HepG2 (cell line): ENCODE measurements at regions not wholly inside any gene's neighbourhood (a gene's known extent, or its start where the extent isn't known, plus 50 kb on each side); places are given as distances from the start of the nearest gene placed in this dataset.

Experiments
- EZH2 ChIP-seq: conservative IDR thresholded peaks from 2 replicates; pipeline ENCODE4 v1.6.1; 2012; ENCODE audit warnings: mild to moderate bottlenecking, low read depth, low read length, moderate library complexity
- HDAC6 ChIP-seq: fragments of 200-600 bp; sonication (generic); IDR thresholded peaks from 2 replicates; pipeline ENCODE4 v1.7.0; 2017; ENCODE audit warnings: mild to moderate bottlenecking, antibody characterized with exemption, low read length, low read depth
- JUN ChIP-seq: sonication (generic); formaldehyde crosslinking; IDR thresholded peaks from 2 replicates; pipeline ENCODE4 v1.4.0; 2020; ENCODE audit warnings: mild to moderate bottlenecking, missing genetic modification reagents
- LCORL ChIP-seq, 2 experiments: fragments of 450-650 bp in 1 of 2; sonication (generic) in 1 of 2; formaldehyde crosslinking in 1 of 2; IDR thresholded peaks; 2 replicates each; pipeline versions ENCODE4 v1.5.0 to v1.6.1; 2017 to 2020; ENCODE audit warnings: antibody characterized with exemption in 1 of 2, missing genetic modification reagents in 1 of 2
- POLR2A ChIP-seq, 2 experiments: IDR thresholded peaks; 2 replicates each; pipeline ENCODE4 v1.6.1; 2011; ENCODE audit warnings: low read depth in 2 of 2, low read length in 2 of 2, mild to moderate bottlenecking in 1 of 2, moderate library complexity in 1 of 2; ENCODE audit not compliant: insufficient read depth in 1 of 2
- RFXAP ChIP-seq: sonication (generic); formaldehyde crosslinking; IDR thresholded peaks from 2 replicates; pipeline ENCODE4 v1.4.0; 2020; ENCODE audit warnings: missing genetic modification reagents, borderline replicate concordance
- TF ChIP-seq, protein P1 (sequence below): sonication (generic); formaldehyde crosslinking; IDR thresholded peaks from 2 replicates; pipeline ENCODE4 v1.5.0; 2020; ENCODE audit warnings: mild to moderate bottlenecking, missing genetic modification reagents, moderate library complexity
- TF ChIP-seq, protein P2 (sequence below): sonication (generic); formaldehyde crosslinking; IDR thresholded peaks from 2 replicates; pipeline ENCODE4 v1.4.0; 2020; ENCODE audit warnings: missing genetic modification reagents, mild to moderate bottlenecking, borderline replicate concordance
- TF ChIP-seq, protein P3 (sequence below): sonication (generic); formaldehyde crosslinking; IDR thresholded peaks from 2 replicates; pipeline ENCODE4 v1.4.0; 2020; ENCODE audit warnings: missing genetic modification reagents
- TF ChIP-seq, protein P4 (sequence below): IDR thresholded peaks from 2 replicates; pipeline ENCODE4 v1.6.1; 2016; ENCODE audit warnings: low read depth, borderline replicate concordance
- TF ChIP-seq, protein P5 (sequence below): sonication (generic); IDR thresholded peaks from 2 replicates; pipeline ENCODE4 v1.6.1; 2016; ENCODE audit warnings: low read depth, borderline replicate concordance

- TF ChIP-seq EZH2: no peak
- TF ChIP-seq, protein P1, sequence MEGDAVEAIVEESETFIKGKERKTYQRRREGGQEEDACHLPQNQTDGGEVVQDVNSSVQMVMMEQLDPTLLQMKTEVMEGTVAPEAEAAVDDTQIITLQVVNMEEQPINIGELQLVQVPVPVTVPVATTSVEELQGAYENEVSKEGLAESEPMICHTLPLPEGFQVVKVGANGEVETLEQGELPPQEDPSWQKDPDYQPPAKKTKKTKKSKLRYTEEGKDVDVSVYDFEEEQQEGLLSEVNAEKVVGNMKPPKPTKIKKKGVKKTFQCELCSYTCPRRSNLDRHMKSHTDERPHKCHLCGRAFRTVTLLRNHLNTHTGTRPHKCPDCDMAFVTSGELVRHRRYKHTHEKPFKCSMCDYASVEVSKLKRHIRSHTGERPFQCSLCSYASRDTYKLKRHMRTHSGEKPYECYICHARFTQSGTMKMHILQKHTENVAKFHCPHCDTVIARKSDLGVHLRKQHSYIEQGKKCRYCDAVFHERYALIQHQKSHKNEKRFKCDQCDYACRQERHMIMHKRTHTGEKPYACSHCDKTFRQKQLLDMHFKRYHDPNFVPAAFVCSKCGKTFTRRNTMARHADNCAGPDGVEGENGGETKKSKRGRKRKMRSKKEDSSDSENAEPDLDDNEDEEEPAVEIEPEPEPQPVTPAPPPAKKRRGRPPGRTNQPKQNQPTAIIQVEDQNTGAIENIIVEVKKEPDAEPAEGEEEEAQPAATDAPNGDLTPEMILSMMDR: no peak
- no peak for TF ChIP-seq JUN (CRISPR knock-in tag)
- TF ChIP-seq HDAC6: no peak
- TF ChIP-seq, protein P2, sequence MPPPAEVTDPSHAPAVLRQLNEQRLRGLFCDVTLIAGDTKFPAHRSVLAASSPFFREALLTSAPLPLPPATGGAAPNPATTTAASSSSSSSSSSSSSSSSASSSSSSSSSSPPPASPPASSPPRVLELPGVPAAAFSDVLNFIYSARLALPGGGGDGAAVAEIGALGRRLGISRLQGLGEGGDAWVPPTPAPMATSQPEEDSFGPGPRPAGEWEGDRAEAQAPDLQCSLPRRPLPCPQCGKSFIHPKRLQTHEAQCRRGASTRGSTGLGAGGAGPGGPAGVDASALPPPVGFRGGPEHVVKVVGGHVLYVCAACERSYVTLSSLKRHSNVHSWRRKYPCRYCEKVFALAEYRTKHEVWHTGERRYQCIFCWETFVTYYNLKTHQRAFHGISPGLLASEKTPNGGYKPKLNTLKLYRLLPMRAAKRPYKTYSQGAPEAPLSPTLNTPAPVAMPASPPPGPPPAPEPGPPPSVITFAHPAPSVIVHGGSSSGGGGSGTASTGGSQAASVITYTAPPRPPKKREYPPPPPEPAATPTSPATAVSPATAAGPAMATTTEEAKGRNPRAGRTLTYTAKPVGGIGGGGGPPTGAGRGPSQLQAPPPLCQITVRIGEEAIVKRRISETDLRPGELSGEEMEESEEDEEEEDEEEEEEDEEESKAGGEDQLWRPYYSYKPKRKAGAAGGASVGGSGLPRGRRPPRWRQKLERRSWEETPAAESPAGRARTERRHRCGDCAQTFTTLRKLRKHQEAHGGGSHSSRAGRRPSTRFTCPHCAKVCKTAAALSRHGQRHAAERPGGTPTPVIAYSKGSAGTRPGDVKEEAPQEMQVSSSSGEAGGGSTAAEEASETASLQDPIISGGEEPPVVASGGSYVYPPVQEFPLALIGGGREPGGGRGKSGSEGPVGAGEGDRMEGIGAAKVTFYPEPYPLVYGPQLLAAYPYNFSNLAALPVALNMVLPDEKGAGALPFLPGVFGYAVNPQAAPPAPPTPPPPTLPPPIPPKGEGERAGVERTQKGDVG (CRISPR knock-in tag): no peak
- TF ChIP-seq, protein P3, sequence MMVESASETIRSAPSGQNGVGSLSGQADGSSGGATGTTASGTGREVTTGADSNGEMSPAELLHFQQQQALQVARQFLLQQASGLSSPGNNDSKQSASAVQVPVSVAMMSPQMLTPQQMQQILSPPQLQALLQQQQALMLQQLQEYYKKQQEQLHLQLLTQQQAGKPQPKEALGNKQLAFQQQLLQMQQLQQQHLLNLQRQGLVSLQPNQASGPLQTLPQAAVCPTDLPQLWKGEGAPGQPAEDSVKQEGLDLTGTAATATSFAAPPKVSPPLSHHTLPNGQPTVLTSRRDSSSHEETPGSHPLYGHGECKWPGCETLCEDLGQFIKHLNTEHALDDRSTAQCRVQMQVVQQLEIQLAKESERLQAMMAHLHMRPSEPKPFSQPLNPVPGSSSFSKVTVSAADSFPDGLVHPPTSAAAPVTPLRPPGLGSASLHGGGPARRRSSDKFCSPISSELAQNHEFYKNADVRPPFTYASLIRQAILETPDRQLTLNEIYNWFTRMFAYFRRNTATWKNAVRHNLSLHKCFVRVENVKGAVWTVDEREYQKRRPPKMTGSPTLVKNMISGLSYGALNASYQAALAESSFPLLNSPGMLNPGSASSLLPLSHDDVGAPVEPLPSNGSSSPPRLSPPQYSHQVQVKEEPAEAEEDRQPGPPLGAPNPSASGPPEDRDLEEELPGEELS (CRISPR knock-in tag): no peak
- TF ChIP-seq, protein P4, sequence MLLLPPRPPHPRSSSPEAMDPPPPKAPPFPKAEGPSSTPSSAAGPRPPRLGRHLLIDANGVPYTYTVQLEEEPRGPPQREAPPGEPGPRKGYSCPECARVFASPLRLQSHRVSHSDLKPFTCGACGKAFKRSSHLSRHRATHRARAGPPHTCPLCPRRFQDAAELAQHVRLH (CRISPR knock-in tag): no peak
- TF ChIP-seq, protein P5, sequence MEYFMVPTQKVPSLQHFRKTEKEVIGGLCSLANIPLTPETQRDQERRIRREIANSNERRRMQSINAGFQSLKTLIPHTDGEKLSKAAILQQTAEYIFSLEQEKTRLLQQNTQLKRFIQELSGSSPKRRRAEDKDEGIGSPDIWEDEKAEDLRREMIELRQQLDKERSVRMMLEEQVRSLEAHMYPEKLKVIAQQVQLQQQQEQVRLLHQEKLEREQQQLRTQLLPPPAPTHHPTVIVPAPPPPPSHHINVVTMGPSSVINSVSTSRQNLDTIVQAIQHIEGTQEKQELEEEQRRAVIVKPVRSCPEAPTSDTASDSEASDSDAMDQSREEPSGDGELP: no peak
- no peak for TF ChIP-seq POLR2A (IDR thresholded peaks at IDR 0.05; ENCODE audit: insufficient read depth in 1 of 2, low read depth in 2 of 2, low read length in 2 of 2)
- no peak for TF ChIP-seq RFXAP (CRISPR knock-in tag)
- no peak for TF ChIP-seq LCORL (IDR thresholded peaks at IDR 0.05)
- TF ChIP-seq LCORL (CRISPR knock-in tag; IDR thresholded peaks at IDR 0.05): no peak
These were observed 749.9 kb downstream of the METTL15 start for GRCh38 chr11:28858076-28858475.
